ENCODE measurements at regions not wholly inside any gene's neighbourhood (a gene's known extent, or its start where the extent isn't known, plus 50 kb on each side); places are given as distances from the start of the nearest gene placed in this dataset.

GRCh38 chr3:21942328-21942727 is 191.3 kb upstream of the ZNF385D start:
- TF ChIP-seq CTCF (IDR thresholded peaks at IDR 0.05) = no peak
- no peak for TF ChIP-seq POLR2A (IDR thresholded peaks at IDR 0.05)
